NCI-H226 (cell line): ENCODE measurements at regions not wholly inside any gene's neighbourhood (a gene's known extent, or its start where the extent isn't known, plus 50 kb on each side); places are given as distances from the start of the nearest gene placed in this dataset.

Experiments used
- DNase-seq: peaks from one replicate; pipeline ENCODE4 v3.0.0-alpha.2; 2015

DNA sequence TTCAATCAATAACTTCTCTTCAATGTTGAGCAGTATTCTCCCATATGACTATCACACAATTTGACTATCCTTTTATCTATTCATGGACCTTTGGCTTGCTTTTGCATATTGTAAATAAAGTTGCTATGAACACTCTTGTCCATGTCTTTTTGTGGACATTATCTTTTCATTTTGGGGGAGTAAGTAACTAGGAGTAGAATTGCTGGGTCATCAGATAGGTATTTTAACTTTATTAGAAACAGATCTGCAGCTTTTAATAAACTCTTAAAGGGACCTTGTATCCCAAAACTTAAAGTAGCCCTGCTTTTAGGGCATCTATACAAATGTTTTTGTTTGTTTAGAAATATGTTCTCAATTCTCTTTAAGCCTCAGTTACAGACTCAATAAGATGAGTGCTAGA is 614.2 kb upstream of the CITED2 start:
- DNase-seq = no peak

DNA sequence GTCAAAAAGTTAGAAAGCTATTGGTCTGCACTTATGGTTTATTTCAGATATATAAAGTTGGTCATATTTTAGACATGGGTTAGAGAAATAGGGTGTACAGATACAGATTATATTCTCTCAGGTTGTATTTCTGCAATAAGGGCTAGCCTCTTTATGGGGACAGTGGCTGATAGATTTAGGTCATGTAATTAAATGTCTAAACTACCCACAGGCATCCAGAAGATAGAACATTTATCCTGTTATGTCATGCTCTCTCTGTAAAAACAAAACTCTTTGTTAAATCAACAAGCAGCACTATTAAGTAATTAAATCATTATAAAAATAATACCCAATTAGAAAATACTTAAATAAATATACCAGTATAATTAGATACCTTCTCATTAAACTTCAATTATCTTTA is 612.6 kb upstream of the CITED2 start:
- no peak for DNase-seq

DNA sequence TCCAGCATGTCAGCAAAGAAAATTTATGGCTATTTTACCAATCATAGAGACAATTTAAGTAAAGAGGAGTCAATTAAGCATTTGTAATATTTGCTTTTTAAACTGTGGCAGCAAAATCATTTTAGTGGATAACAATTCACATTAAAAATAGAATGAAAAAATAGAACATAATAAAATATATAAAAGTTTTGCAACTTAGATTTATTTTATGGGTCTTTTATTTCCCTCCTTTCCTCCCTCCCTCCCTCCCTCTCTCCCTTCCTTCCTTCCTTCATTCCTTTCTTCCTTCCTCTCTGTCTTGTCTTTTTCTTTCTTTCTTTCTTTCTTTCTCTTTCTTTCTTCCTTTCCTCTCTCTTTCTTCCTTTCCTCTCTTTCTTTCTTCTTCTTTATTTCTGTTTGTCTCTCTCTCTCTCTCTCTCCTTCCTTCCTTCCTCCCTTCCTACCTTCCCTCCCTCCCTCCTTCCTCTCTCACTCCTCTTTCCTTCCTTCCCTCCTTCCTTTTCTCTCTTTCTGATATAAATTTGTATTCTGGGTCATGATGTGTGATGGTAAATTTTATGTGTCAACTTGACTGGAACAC is 610.9 kb upstream of the CITED2 start:
- no peak for DNase-seq

DNA sequence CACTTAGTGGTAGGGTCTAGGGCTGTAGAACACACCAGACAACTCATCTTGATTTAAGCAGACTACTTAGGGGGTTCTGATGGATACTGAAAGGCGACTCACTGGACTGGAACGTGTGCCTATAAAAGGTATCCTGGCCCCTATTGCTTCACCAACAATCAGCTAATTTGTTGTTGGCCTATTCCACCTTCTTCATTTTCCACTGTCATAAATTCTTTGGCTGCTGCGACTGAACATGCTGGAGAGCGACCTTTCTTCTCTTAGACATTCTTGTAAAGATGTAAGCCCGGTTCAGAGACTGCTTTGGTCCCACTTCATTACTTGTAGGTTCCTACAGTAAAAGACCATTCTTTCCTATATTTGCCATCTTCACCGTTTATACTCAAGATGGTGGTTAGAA is 609.9 kb upstream of the CITED2 start:
- no peak for DNase-seq

DNA sequence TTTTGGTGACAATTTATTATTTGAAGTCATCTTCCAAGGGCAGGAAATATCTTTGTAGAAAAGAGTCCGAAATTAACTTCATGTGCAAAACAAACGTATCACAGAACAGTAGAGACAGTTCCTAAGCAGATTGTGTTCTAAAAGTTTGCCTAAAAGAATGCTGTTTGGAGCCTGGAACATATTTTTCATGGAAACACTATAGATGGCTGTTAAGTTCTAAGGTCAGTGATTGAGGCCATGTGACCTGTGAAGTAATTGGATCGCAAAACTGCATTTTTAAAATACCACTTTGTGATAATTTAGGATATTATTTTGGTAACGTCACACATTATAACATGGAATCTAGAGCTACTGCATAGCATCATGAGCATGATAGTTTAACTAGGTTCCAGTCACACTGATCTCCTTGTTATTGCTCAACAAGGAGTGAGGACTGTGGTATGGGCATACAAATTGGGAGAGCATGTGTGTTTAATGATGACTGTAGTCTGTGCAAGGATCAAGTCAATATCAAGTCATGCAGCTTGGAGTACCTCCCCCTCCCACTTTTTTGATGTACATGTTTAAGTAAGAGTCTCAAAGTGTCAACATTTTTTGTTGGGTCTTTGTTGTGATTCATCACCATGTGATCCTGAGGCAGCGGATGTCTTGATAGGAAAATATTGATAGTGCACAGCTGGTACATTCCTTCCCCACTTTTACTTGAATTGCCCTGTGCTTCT is 609.3 kb upstream of the CITED2 start:
- no peak for DNase-seq

DNA sequence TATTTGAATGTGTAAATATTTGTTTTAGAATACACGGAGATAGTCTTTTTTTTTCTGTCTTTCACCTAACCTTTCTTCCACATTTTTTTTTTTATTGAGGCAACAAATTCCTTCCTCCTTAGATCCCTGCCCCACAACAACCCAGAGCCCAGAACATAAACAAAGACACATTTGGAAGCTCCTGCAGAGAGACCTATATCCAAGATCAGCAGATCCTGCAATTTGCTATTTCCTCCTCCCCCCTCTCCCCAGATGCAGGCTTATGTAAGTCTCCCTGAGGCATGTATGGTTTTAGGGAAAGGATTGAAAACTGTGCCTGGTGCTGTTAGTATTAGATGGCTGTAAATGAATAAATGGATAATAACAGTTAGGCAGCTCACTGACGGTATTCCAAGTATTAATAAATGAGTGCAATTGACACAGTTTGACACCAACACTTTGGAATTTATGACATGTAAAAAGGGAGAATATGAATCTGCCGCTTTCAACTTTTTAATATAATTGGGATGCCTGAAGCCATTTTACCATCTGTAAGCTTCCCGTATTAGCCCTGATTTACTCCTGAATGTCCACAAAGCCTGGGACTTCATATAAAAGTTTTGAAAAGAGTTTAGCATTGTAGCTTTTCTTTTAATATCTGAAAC is 608.3 kb upstream of the CITED2 start:
- no peak for DNase-seq

DNA sequence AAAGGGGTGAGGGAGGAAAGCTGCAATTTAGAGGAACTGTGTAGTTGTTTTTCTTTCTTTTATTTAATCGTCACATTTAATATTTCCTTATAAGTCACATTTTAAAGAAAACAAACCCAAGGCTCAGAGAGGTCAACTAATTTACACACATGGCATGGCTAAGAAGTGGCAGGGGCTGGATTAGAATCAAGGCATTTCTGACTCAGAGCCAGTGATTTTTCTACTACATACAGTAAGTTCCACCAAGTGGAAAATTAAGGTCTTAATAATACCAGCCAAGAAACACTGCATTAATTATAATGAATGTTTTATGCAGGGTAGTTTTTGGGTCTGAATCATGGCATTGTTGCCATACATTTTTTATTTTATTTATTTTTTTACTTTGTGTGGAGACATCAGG is 607.7 kb upstream of the CITED2 start:
- DNase-seq = no peak

DNA sequence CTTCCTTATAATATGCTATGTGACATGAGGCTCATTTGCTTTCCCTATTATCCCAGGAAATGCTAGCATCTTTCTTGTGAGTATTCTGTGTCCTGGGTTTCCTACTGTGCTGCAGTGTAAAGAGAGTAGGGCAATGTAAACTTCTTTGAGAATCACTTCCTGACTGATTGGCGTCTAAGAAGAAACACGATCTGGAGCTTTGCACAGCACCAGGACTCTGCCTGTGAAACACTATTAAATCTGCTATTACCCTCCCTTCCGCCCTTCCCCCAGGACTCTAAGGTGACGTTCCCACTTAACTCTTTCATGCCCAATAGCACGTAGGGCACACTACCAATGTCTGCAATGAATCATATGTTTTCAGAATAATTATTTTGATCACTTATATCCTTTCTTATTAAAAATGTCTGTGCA is 607.3 kb upstream of the CITED2 start:
- no peak for DNase-seq

DNA sequence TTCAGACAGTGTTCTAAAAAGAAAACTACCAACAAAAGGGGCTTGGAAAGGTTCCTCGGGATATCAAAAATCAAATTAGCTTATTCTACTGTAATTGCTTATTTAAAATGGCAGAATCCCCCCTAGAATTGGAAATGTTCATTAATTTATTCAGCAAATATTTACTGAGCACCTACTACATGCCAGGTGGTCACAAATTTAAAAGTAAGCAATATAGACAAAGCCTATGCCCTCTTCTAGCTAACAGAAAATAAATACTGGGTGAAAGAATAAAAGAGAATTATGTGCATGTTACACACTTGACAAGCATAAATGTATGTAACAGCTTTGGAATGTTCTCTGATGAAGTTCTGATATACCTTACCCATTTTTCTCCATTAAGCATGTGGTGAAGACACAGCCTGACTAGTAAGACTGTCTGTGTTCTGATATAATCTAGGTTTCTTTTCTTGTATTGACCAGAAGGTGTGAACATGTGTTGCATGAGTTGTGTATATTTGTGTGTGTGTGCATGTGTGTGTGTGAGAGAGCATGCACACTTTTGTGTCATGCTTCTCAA is 606.7 kb upstream of the CITED2 start:
- DNase-seq = peak; percentile 45

DNA sequence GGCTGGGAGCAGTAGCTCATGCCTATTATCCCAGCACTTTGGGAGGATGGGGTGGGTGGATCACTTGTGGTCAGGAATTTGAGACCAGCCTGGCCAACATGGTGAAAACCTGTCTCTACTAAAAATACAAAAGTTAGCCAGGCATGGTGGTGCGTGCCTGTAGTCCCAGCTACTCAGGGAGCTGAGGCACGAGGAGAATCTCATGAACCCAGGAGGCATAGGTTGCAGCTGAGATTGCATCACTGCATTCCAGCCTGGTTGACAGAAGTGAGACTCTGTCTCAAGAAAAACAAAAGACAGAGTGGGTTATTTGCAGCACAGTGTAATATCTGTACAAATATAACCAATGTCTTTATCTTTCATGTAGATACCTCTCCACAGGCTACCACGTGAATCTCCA is 606.2 kb upstream of the CITED2 start:
- peak; percentile 77 for DNase-seq

DNA sequence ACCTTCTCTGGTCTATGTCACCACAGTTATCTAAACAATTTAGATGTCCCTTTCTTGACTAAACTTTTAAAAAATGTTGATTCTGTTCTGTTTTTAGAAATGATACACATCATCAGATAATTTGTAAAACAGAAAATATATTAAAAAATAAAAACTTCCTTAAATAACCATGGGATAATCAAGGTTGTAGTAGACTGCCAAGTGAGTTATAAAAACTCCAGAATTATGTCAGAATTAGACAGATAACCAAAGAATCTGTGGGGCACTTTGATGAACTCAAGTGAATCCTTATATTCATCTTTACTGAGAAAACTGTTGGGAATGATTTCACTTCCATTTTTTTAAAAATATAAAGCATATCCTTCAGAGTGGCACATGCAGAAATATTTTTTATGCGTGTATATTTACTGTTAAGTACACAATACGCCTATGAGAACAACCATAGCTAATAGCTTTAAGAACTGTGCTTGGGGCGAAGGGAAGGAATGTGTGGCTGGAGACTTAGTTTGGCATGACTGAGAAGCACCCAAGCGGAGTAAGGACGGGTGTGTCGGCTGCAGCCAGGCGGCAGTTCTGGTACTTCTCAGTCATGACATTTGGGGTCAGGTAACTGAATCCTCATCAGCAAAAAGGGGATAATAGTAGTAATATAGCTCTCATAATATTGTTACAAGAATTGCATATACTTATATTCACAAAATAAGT is 604.7 kb upstream of the CITED2 start:
- DNase-seq = no peak

DNA sequence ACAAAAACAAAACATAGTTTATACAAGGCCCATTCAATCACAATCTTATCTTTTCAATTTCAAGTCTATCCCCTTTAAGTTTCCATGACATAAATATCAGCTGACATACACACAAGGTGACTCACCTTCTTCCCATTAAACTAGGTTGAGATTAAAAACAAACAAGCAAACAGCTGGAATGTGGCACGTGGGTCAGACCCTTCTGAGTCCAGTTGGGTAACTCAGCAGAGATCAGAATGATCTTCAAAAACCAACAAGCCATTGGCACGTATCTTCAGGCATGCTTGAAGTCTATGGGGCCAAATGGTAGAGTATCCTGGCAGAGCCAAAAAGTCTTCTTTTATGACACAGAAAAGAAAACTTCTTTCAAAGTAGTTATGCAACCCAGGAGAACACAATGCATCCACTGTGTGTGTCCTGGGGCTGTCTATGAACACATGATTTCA is 603.5 kb upstream of the CITED2 start:
- DNase-seq = peak; percentile 67

DNA sequence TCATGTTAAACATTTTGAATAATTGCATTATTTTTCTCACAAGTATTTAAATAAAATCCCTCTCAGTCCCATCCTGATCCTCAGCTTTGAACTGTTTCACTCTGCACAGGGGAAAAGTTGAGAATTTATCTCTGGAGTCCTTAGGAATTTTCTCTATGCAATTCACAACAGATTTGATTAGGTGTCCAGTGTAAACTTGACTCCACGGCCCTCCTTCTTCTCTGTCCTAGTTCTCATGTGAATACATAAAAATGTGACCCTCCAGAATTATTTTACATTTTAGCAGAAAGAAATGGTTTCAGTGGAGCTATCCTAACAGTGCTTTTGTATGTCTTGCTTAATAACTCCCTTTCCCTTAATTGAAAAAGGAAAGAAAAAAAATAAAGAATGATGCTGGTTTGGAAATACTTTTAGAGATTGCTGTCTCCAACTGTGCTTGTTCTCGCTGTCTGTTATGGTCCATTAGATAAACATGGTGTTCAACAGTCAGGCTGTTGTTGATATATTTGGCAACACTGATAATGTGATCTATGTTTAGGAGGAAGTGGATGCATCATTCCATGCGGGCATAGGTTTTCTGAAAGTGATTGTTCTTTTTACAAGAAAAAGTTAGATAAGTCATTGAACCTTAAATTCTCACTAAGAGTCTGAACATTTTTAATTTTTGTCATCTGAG is 599.4 kb upstream of the CITED2 start:
- peak; percentile 60 for DNase-seq

DNA sequence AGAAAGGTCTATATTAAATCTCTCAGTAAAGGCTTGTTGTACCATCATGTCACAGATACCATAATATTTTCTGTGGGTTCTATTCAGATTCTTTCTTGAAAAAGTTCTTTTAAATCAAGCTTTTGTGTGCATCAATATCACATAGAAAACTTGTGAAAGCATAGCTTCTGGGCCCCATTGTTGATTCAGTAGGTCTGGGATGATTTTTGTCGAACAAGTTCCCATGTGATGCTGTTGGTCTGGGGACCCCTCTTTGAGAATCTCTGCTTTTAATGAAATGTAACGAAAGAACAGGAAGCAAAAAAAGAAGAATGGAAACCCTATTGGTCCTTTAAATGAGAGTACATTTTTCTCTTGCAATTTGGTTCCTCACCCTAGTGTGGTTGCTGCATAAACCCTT is 597.7 kb upstream of the CITED2 start:
- no peak for DNase-seq

DNA sequence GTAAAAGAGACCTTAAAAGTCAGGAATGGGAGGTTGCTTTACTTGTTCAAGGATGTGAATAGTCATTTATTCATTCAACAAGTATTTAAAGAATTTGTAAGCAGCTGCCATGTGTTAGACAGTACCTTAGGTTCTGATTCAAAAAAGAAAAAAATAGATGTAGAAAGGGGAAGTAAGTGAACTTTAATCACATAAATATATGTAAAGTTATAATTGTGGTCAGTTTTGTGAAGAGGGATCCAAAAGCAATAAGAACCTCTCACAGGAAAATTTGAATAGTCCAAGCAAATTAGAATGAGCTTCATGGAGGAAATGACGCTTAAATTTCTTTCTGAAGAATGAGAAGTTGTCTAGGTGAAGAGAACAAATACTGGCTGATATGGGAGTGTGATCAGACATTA is 596.1 kb upstream of the CITED2 start:
- DNase-seq = peak; percentile 45

DNA sequence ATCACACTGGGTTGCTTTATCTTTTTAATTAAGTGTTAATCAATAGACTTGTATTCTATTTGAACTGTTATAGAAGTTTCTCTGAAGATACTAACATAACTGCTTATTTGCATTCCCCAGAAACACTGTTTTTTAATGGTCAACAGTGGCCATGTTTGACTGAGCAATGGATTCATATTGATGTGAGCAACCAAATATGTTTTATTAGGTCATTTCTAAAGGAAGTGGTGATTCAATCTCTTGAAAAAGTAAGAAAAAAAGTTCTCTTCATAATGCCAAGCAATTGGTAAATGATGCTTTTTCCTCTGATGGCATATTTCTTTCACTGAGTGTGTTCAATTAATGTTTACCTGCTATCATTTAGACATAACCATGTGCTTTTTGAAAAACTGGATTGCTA is 593.0 kb upstream of the CITED2 start:
- DNase-seq = no peak

DNA sequence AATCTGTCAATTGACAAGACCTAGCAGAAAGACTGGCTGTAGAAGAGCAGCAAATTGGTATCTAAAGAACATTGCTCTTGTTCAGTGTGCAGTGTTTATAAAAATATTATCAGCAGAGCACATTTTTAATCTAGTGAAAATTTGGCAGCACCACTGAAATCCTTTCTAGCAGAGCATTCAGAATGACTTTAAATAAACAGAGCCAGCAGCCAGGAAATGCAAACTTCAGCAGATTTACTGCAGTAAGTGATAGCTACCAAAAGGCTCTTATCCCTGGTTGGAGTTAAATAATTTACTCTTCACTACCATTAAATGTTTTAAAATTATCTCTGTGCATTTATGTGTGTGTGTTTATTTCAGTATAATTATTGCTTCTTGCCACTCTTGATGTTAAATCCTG is 590.9 kb upstream of the CITED2 start:
- DNase-seq = peak; percentile 45

DNA sequence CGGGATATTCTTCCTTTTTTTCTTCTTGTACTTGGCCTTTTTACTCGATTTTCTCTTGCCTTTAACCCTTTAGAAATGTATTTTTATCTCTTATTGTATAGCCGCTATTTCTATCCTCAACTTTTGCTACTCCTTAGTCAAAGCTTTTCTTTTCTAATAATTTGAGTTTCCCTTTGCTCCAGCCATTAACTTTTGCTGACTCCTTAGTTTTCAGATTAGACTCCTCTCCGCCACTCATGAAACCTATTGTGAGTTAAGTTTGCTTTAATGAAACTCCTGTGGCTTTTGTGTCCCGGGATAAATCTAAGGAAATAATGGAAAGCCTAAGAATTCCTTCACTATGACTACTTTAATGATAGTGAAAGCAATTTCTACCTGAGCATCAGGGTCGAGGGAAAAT is 590.3 kb upstream of the CITED2 start:
- DNase-seq = no peak

DNA sequence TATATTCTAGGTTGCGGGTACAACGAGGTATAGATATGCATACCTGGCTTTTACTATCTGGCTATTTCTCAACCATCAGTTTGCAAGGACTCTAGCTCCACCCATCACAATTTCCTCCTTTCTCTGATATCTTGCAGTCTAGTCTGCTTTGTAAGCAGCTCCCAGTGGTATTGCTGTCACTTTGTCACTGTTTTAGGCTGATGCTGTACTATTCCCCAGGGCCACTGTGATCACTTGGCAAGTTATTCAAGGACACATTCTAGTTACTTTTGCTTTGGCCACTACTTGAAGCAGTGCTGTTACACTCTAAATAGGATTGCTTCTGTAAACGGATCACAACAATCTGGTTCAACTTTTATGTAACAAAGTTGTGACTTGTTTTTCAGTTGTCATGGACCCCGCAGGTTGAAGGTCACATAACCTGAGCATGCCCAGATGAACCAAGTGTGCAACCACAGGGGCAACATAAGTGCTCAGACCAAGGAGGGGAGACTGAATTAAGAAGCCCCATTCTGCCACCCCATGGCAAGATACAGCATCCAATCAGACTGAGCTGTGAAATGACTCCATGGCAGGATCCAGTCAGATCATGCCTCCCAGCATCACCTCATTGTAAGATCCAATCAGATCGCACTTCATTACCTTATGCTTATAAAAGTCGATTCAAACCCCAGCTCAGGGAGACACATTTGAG is 588.4 kb upstream of the CITED2 start:
- no peak for DNase-seq

DNA sequence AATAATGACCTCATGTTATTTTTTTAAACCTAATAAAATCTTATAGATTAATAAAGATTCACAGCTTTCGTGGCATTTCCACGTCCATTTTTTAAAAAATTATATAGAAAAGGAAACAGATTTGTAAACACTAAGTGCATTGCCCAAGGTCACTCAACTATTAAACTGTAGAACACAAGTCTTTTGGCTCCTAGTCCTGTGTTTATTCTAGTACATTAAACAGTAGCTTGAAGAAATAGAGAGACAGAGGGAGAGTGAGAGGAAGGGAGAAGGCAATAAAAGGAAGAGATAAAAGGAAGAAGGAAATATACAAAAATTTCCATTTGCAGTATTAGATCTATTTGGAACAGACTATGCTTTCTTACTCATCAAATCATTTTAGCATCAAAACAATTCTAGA is 586.7 kb upstream of the CITED2 start:
- no peak for DNase-seq

DNA sequence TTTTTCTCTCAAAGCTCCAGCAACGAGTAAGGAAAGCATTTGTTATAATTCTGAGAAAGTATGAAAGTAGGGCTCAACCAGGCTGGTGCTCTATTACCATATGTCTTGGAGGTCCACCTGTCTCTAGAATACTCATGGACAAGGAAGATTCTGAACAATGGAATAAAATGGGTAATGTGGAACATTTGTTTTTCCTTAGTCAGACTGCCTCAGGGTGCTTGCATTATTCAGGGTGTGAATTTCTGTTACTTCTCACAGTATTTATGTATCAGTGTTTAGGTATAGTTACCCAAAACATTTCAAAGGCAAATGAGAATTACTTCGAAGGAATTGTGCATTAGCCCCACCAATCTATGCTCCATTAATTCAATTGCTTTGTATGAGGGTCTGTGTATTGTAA is 586.2 kb upstream of the CITED2 start:
- no peak for DNase-seq
